Naive thymus-derived CD4-positive, alpha-beta T cell (primary cell): ENCODE measurements at regions not wholly inside any gene's neighbourhood (a gene's known extent, or its start where the extent isn't known, plus 50 kb on each side); places are given as distances from the start of the nearest gene placed in this dataset.

Source experiments
- ATAC-seq: fragments of 150-1000 bp; cut with Tn5 transposase; 2 replicates; pipeline ENCODE4 v1.10.0; 2021; ENCODE audit warnings: mild to moderate bottlenecking, moderate library complexity
- CTCF ChIA-PET: fragments of 350-600 bp; sonication (Branson Sonifier 250); formaldehyde crosslinking; loops from one replicate; lab custom pipeline; 2021; ENCODE audit warnings: antibody characterized with exemption; lab: Charles Lee
- POLR2A ChIA-PET: fragments of 350-600 bp; sonication (Branson Sonifier 250); formaldehyde crosslinking; loops from one replicate; lab custom pipeline; 2021; ENCODE audit warnings: antibody characterized with exemption, inconsistent platforms; lab: Charles Lee
- DNase-seq, 9 donors: peaks; one replicate each; pipeline versions ENCODE4 v3.0.0 to v3.0.0-alpha.2; 2020 to 2022; ENCODE audit warnings: mixed read lengths in 1 of 9
- H3K27ac ChIP-seq: one replicate; pipeline ENCODE4 v1.7.0; 2013; ENCODE audit warnings: mild to moderate bottlenecking, low read depth, low read length, moderate library complexity
- H3K27me3 ChIP-seq, 2 donors: one replicate each; pipeline ENCODE4 v1.7.0; 2013; ENCODE audit warnings: low read length in 2 of 2, mild to moderate bottlenecking in 2 of 2, moderate library complexity in 2 of 2; ENCODE audit not compliant: control insufficient read depth in 2 of 2, insufficient read depth in 2 of 2
- H3K36me3 ChIP-seq, 3 experiments: 1 replicate in 2 of 3; 2 replicates in 1 of 3; pipeline ENCODE4 v1.7.0; 2013; ENCODE audit warnings: low read length in 3 of 3, mild to moderate bottlenecking in 3 of 3, moderate library complexity in 1 of 3; ENCODE audit not compliant: insufficient read depth in 3 of 3, control insufficient read depth in 2 of 3
- H3K4me1 ChIP-seq, 2 donors: one replicate each; pipeline ENCODE4 v1.7.0; 2013; ENCODE audit warnings: low read length in 2 of 2, mild to moderate bottlenecking in 2 of 2, moderate library complexity in 1 of 2; ENCODE audit not compliant: control insufficient read depth in 2 of 2, insufficient read depth in 2 of 2
- H3K4me3 ChIP-seq: 2 replicates; pipeline ENCODE4 v1.7.0; 2013; ENCODE audit warnings: mild to moderate bottlenecking, low read length
- H3K9me3 ChIP-seq, 3 experiments: 1 replicate in 2 of 3; 2 replicates in 1 of 3; pipeline ENCODE4 v1.7.0; 2013; ENCODE audit warnings: low read length in 3 of 3; ENCODE audit not compliant: control insufficient read depth in 2 of 3
- H3K27ac Mint-ChIP-seq, 9 donors: one replicate each; pipeline ENCODE4 v1.8.0; 2020 to 2022; ENCODE audit warnings: mixed read lengths in 9 of 9, mild to moderate bottlenecking in 8 of 9, moderate library complexity in 5 of 9, inconsistent platforms in 2 of 9
- H3K27me3 Mint-ChIP-seq, 5 donors: one replicate each; pipeline ENCODE4 v1.8.0; 2021 to 2022; ENCODE audit warnings: mixed read lengths in 5 of 5, mild to moderate bottlenecking in 1 of 5
- H3K36me3 Mint-ChIP-seq, 5 donors: one replicate each; pipeline ENCODE4 v1.8.0; 2020 to 2022; ENCODE audit warnings: mixed read lengths in 5 of 5, mild to moderate bottlenecking in 3 of 5, inconsistent platforms in 1 of 5
- H3K4me1 Mint-ChIP-seq, 7 donors: one replicate each; pipeline ENCODE4 v1.8.0; 2020 to 2022; ENCODE audit warnings: mixed read lengths in 7 of 7, mild to moderate bottlenecking in 3 of 7, inconsistent platforms in 1 of 7
- H3K4me3 Mint-ChIP-seq, 10 donors: one replicate each; pipeline ENCODE4 v1.8.0; 2020 to 2022; ENCODE audit warnings: mild to moderate bottlenecking in 10 of 10, mixed read lengths in 10 of 10, moderate library complexity in 6 of 10, inconsistent platforms in 2 of 10
- H3K9me3 Mint-ChIP-seq, 11 donors: one replicate each; pipeline ENCODE4 v1.8.0; 2020 to 2022; ENCODE audit warnings: mixed read lengths in 11 of 11, mild to moderate bottlenecking in 4 of 11, inconsistent platforms in 1 of 11, moderate library complexity in 1 of 11
- intact Hi-C, 2 donors: fragments of 100-400 bp; cut with micrococcal nuclease; formaldehyde crosslinking; loops; one replicate each; pipeline ENCODE4 v1.15.1; 2023

- ChIA-PET CTCF (no interaction called here), POLR2A (no interaction called here)
- Histone ChIP-seq H3K36me3 (no peaks in the 10 kb centered on the region), H3K27ac (no peak overlapping the region), H3K27me3 (no peaks in the 10 kb centered on the region), H3K4me1 (no peaks in the 10 kb centered on the region), H3K9me3 (no peaks in the 10 kb centered on the region), H3K4me3 (no peak overlapping the region)
- DNase-seq (no peak), ATAC-seq (no peak)
- intact Hi-C loops, result no loop called here
- no peaks in the 10 kb centered on the region for H3K36me3 Mint-ChIP-seq
- H3K4me3 Mint-ChIP-seq, result no peak overlapping the region
- no peak overlapping the region for H3K27ac Mint-ChIP-seq
- H3K27me3 Mint-ChIP-seq, result no peaks in the 10 kb centered on the region
- H3K9me3 Mint-ChIP-seq, result peaks cover 0 to 3% (median 0%) of the 10 kb centered on the region in 11 donors
- H3K4me1 Mint-ChIP-seq, result no peaks in the 10 kb centered on the region
Observed at GRCh38 chr9:16105168-16106020, 552.6 kb downstream of the CCDC171 start.

- no peak for ATAC-seq
- Mint-ChIP-seq H3K9me3 (peaks cover 0 to 7% (median 0%) of the 10 kb centered on the region in 11 donors), H3K27me3 (peaks cover 0 to 5% (median 0%) of the 10 kb centered on the region in 5 donors), H3K27ac (no peak overlapping the region), H3K36me3 (no peaks in the 10 kb centered on the region), H3K4me1 (no peaks in the 10 kb centered on the region), H3K4me3 (no peak overlapping the region)
- Histone ChIP-seq H3K27ac (no peak overlapping the region), H3K27me3 (no peaks in the 10 kb centered on the region), H3K4me1 (no peaks in the 10 kb centered on the region), H3K36me3 (no peaks in the 10 kb centered on the region), H3K9me3 (no peaks in the 10 kb centered on the region), H3K4me3 (no peak overlapping the region)
- CTCF ChIA-PET, result no interaction called here
- intact Hi-C loops, result no loop called here
- no peak for DNase-seq
- POLR2A ChIA-PET, result no interaction called here
Observed at GRCh38 chr9:16106021-16106571, 553.3 kb downstream of the CCDC171 start.

- Mint-ChIP-seq H3K27ac (no peak overlapping the region), H3K36me3 (no peaks in the 10 kb centered on the region), H3K4me3 (no peak overlapping the region), H3K9me3 (peaks cover 0 to 5% (median 0%) of the 10 kb centered on the region in 11 donors), H3K27me3 (peaks cover 0 to 5% (median 4%) of the 10 kb centered on the region in 5 donors), H3K4me1 (no peaks in the 10 kb centered on the region)
- POLR2A ChIA-PET, result no interaction called here
- ATAC-seq (no peak), DNase-seq (no peak)
- H3K27me3 ChIP-seq, result no peaks in the 10 kb centered on the region
- no peak overlapping the region for H3K27ac ChIP-seq
- no peaks in the 10 kb centered on the region for H3K4me1 ChIP-seq
- H3K4me3 ChIP-seq, result no peak overlapping the region
- intact Hi-C loops, result no loop called here
- no peaks in the 10 kb centered on the region for H3K36me3 ChIP-seq
- CTCF ChIA-PET, result no interaction called here
- H3K9me3 ChIP-seq, result no peaks in the 10 kb centered on the region
Observed at GRCh38 chr9:16112116-16112515, 559.3 kb downstream of the CCDC171 start.

- Mint-ChIP-seq H3K36me3 (no peaks in the 10 kb centered on the region), H3K27me3 (peaks cover 0 to 4% (median 0%) of the 10 kb centered on the region in 5 donors), H3K27ac (no peak overlapping the region), H3K4me1 (no peaks in the 10 kb centered on the region), H3K4me3 (no peak overlapping the region), H3K9me3 (peaks cover 0 to 8% (median 0%) of the 10 kb centered on the region in 11 donors)
- Histone ChIP-seq H3K27me3 (no peaks in the 10 kb centered on the region), H3K9me3 (no peaks in the 10 kb centered on the region), H3K27ac (no peak overlapping the region), H3K4me1 (no peaks in the 10 kb centered on the region), H3K4me3 (no peak overlapping the region), H3K36me3 (no peaks in the 10 kb centered on the region)
- intact Hi-C loops, result no loop called here
- ChIA-PET POLR2A (no interaction called here), CTCF (no interaction called here)
- no peak for ATAC-seq
- no peak for DNase-seq
Observed at GRCh38 chr9:16115994-16116393, 563.2 kb downstream of the CCDC171 start.

- no peaks in the 10 kb centered on the region for H3K9me3 ChIP-seq
- DNase-seq (no peak), ATAC-seq (no peak)
- H3K27ac Mint-ChIP-seq, result no peak overlapping the region
- ChIA-PET CTCF (no interaction called here), POLR2A (no interaction called here)
- no peaks in the 10 kb centered on the region for H3K36me3 ChIP-seq
- no peaks in the 10 kb centered on the region for H3K4me1 Mint-ChIP-seq
- H3K27ac ChIP-seq, result no peak overlapping the region
- no peak overlapping the region for H3K4me3 ChIP-seq
- peaks cover 0 to 4% (median 0%) of the 10 kb centered on the region in 5 donors for H3K27me3 Mint-ChIP-seq
- no peaks in the 10 kb centered on the region for H3K4me1 ChIP-seq
- H3K36me3 Mint-ChIP-seq, result no peaks in the 10 kb centered on the region
- no peaks in the 10 kb centered on the region for H3K27me3 ChIP-seq
- no peak overlapping the region for H3K4me3 Mint-ChIP-seq
- intact Hi-C loops, result no loop called here
- peaks cover 0 to 8% (median 0%) of the 10 kb centered on the region in 11 donors for H3K9me3 Mint-ChIP-seq
Observed at GRCh38 chr9:16118043-16118442, 565.2 kb downstream of the CCDC171 start.

GRCh38 chr9:16119261-16120230 is 566.7 kb downstream of the CCDC171 start:
- H3K9me3 Mint-ChIP-seq, result peaks cover 0 to 8% (median 0%) of the 10 kb centered on the region in 11 donors
- H3K36me3 Mint-ChIP-seq, result no peaks in the 10 kb centered on the region

More at GRCh38 chr9:16119261-16120230, 566.7 kb downstream of the CCDC171 start:
- ChIA-PET CTCF (no interaction called here), POLR2A (no interaction called here)
- intact Hi-C loops, result no loop called here
- no peak overlapping the region for H3K4me3 Mint-ChIP-seq
- ATAC-seq (no peak), DNase-seq (no peak)
- H3K4me1 ChIP-seq, result no peaks in the 10 kb centered on the region
- no peak overlapping the region for H3K27ac Mint-ChIP-seq
- peaks cover 0 to 4% (median 0%) of the 10 kb centered on the region in 5 donors for H3K27me3 Mint-ChIP-seq
- H3K4me1 Mint-ChIP-seq, result no peaks in the 10 kb centered on the region
- no peaks in the 10 kb centered on the region for H3K27me3 ChIP-seq
- H3K27ac ChIP-seq, result no peak overlapping the region
- H3K4me3 ChIP-seq, result no peak overlapping the region
- H3K9me3 ChIP-seq, result no peaks in the 10 kb centered on the region
- no peaks in the 10 kb centered on the region for H3K36me3 ChIP-seq
